Limb (tissue), 2 donors: ENCODE measurements at regions not wholly inside any gene's neighbourhood (a gene's known extent, or its start where the extent isn't known, plus 50 kb on each side); places are given as distances from the start of the nearest gene placed in this dataset.

ENCODE experiments used
- DNase-seq, 2 donors: peaks; one replicate each; pipeline ENCODE4 v3.0.0-alpha.2; 2016; ENCODE audit errors: extremely low spot score in 2 of 2

GRCh38 chr6:43836507-43837240 lies 66.7 kb downstream of the VEGFA start:
- no peak for DNase-seq
